ENCODE measurements at regions not wholly inside any gene's neighbourhood (a gene's known extent, or its start where the extent isn't known, plus 50 kb on each side); places are given as distances from the start of the nearest gene placed in this dataset.

DNA sequence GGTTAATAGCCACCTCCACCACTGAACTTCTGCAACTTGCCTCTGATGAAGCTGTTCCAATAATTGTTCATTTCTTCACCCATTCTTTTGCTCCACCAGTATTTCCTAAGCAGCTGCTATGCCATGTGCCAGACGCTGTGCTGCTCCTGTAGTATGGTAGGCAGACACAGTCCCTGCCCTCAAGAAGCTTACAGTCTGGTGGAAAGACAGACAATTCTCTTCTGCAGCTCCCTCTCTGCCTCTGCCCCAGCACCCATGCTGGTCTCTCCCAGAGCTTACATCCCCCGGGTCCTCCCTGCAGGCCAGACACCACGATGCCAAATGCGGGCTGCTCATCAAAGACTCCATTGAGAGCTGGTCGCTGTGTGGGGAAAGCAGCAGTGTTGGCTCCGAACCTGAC lies 111.6 kb upstream of the ESRRB start:
- FAIRE-seq (no peak), DNase-seq (no peak)
- H3K4me3 ChIP-seq (ENCODE audit: low read length in 3 of 3), result no peak overlapping the region
- H3K9me3 ChIP-seq (ENCODE audit: control insufficient read depth in 2 of 3, insufficient read depth in 1 of 3, low read length in 3 of 3), result no peaks in the 10 kb centered on the region
- TF ChIP-seq, protein P1, sequence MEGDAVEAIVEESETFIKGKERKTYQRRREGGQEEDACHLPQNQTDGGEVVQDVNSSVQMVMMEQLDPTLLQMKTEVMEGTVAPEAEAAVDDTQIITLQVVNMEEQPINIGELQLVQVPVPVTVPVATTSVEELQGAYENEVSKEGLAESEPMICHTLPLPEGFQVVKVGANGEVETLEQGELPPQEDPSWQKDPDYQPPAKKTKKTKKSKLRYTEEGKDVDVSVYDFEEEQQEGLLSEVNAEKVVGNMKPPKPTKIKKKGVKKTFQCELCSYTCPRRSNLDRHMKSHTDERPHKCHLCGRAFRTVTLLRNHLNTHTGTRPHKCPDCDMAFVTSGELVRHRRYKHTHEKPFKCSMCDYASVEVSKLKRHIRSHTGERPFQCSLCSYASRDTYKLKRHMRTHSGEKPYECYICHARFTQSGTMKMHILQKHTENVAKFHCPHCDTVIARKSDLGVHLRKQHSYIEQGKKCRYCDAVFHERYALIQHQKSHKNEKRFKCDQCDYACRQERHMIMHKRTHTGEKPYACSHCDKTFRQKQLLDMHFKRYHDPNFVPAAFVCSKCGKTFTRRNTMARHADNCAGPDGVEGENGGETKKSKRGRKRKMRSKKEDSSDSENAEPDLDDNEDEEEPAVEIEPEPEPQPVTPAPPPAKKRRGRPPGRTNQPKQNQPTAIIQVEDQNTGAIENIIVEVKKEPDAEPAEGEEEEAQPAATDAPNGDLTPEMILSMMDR (IDR thresholded peaks at IDR 0.05; ENCODE audit: borderline replicate concordance, extremely low read depth, insufficient read depth), result no peak
- peaks cover 0 to 11% (median 0%) of the 10 kb centered on the region in 3 donors for H3K4me1 ChIP-seq (ENCODE audit: control insufficient read depth in 2 of 3, insufficient read depth in 2 of 3, low read depth in 1 of 3, low read length in 3 of 3)
- H3K36me3 ChIP-seq (ENCODE audit: control insufficient read depth in 2 of 3, insufficient read depth in 3 of 3, low read length in 3 of 3), result no peaks in the 10 kb centered on the region
- H3K27ac ChIP-seq (ENCODE audit: low read depth in 2 of 2, low read length in 2 of 2), result no peak overlapping the region
- H3K27me3 ChIP-seq (ENCODE audit: control insufficient read depth, insufficient read depth, low read length), result no peaks in the 10 kb centered on the region
- H3K9ac ChIP-seq (ENCODE audit: low read length in 3 of 3), result no peak overlapping the region
- intact Hi-C loops (cut with DNase I), result no loop called here

DNA sequence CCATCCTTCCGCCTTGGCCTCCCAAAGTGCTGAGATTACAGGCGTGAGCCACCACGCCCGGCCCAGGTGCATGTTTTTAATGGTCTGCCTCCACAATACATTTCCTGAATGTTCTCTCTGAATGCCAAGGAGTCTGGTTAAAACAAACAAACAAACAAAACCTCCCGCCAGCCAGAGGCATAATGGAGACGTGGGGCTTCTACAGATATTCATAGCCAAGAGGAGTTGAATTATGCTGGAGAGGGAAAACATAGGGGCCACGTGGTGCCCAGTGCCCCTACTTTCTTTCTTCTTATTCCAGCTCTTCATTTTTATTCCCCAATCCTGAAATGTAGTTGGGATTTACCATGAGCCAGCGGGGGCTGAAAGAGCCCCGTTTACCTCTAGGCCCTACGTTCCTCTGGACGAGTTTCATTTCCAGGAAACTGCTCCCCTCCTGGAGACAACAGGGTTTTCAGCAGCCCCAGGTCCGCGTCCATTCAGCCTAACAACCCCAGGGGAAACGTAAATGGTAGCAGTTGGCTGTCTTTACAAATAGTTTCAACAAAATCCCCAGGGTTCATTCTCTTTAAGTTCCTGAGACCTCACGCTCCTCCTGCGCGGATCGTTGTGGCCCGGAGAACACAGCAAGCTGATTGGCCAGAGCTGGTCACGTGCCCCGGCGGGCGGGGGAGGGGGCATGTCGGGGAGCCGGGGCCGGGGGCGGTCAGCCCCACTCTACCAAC lies 108.5 kb upstream of the ESRRB start:
- TF ChIP-seq, protein P1 (IDR thresholded peaks at IDR 0.05; ENCODE audit: borderline replicate concordance, extremely low read depth, insufficient read depth), result no peak
- FAIRE-seq, result no peak
- Histone ChIP-seq H3K9ac (ENCODE audit: low read length in 3 of 3) (peak overlapping the region; percentile 71 to 85 (median 78)), H3K9me3 (ENCODE audit: control insufficient read depth in 2 of 3, insufficient read depth in 1 of 3, low read length in 3 of 3) (no peaks in the 10 kb centered on the region), H3K36me3 (ENCODE audit: control insufficient read depth in 2 of 3, insufficient read depth in 3 of 3, low read length in 3 of 3) (no peaks in the 10 kb centered on the region), H3K27ac (ENCODE audit: low read depth in 2 of 2, low read length in 2 of 2) (peak overlapping the region; percentile 39 to 60), H3K27me3 (ENCODE audit: control insufficient read depth, insufficient read depth, low read length) (no peaks in the 10 kb centered on the region), H3K4me1 (ENCODE audit: control insufficient read depth in 2 of 3, insufficient read depth in 2 of 3, low read depth in 1 of 3, low read length in 3 of 3) (peaks cover 0 to 11% (median 0%) of the 10 kb centered on the region in 3 donors), H3K4me3 (ENCODE audit: low read length in 3 of 3) (peak overlapping the region; percentile 77 to 88 (median 81))
- DNase-seq, result peak; percentile 65 to 87 (median 81)
- intact Hi-C loops (cut with DNase I), result no loop called here

DNA sequence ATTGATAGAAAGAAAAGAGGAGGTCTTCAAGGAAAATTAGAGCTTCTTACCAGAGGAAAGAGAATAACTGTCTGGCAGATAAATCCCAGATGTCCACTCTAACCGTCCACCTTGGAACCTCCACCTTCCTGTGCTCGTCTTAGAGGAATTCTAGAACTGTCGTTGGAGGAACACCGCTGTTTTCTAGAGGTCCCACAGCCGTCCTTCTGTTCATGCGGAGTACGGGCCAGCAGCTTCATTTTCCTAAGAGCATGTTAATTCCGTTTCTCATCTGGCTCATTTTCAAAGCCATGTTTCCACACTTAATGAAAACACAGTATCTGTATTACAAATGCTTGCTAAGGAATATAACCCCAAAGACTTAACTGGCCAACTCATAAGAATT lies 107.9 kb upstream of the ESRRB start:
- H3K4me1 ChIP-seq (ENCODE audit: control insufficient read depth in 2 of 3, insufficient read depth in 2 of 3, low read depth in 1 of 3, low read length in 3 of 3), result peaks cover 0 to 11% (median 0%) of the 10 kb centered on the region in 3 donors
- no peaks in the 10 kb centered on the region for H3K27me3 ChIP-seq (ENCODE audit: control insufficient read depth, insufficient read depth, low read length)
- peak overlapping the region in 2 of 3 donors; percentile 71 to 78 for H3K9ac ChIP-seq (ENCODE audit: low read length in 3 of 3)
- peak overlapping the region; percentile 77 to 88 (median 81) for H3K4me3 ChIP-seq (ENCODE audit: low read length in 3 of 3)
- TF ChIP-seq, protein P1 (IDR thresholded peaks at IDR 0.05; ENCODE audit: borderline replicate concordance, extremely low read depth, insufficient read depth), result no peak
- intact Hi-C loops (cut with DNase I), result no loop called here
- no peaks in the 10 kb centered on the region for H3K9me3 ChIP-seq (ENCODE audit: control insufficient read depth in 2 of 3, insufficient read depth in 1 of 3, low read length in 3 of 3)
- no peaks in the 10 kb centered on the region for H3K36me3 ChIP-seq (ENCODE audit: control insufficient read depth in 2 of 3, insufficient read depth in 3 of 3, low read length in 3 of 3)
- DNase-seq (no peak), FAIRE-seq (no peak)
- peak overlapping the region; percentile 8 to 13 for H3K27ac ChIP-seq (ENCODE audit: low read depth in 2 of 2, low read length in 2 of 2)

All from kidney (tissue), 13 donors.